Hematopoietic multipotent progenitor cell treated with erythropoietin and hydrocortisone succinate and interleukin-3 and kit ligand, for 8 days (in vitro differentiated cells): ENCODE measurements at regions not wholly inside any gene's neighbourhood (a gene's known extent, or its start where the extent isn't known, plus 50 kb on each side); places are given as distances from the start of the nearest gene placed in this dataset.

Experiments used
- DNase-seq: peaks from one replicate; pipeline ENCODE4 v3.0.0-alpha.2; 2015

DNA sequence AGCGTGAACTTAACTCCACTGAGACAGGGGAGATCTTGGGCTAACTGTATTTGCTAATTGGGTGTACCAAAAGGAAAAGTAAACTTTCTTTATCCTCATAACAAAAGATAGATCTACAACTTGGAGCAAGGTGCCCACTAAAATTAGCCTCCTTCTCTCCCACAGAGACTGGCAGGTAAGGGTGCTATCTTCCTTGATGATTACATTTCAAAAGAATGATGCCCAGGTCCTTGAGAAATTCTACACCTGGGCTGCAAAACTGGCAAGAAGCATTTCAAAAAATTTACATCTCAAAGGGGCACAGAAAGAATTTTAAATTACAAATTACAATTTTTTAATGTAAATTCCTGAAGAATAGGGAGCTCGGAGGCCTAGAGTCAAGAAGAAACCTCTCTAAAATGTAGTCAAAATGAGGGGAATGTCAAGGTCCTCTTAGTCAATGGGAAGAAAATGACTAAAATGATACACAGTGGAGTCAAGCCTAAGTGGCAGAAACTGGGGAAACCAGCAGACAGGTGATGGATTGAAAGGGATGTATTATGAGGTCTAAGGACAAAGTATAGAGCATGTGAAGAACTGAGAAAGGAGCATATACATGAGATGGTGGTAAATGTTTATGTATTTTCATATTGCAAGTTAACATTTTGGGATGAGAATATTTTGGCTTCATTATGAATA, 348.3 kb upstream of the TUSC1 start:
- DNase-seq, result no peak

DNA sequence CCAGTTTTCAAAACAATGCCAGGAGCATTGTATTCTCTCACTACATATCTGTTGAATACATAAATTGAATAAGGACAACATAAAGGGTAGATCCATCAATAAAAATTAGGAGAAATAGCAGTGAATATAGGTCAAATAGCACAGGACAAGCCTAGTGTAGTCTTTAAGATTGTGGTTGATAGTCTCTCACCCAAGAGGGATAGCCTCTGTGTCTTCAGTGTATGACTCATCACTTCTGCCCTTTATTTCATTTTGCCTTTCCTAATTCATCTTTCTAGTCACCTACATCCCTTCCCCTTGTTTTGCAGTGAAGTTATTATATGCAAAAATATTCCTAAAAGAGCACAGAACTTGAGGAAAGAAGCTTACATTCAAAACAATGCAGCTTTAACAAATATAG, 335.0 kb upstream of the TUSC1 start:
- DNase-seq, result no peak

GRCh38 chr9:26012797-26013196, 334.6 kb upstream of the TUSC1 start:
- DNase-seq, result no peak

DNA sequence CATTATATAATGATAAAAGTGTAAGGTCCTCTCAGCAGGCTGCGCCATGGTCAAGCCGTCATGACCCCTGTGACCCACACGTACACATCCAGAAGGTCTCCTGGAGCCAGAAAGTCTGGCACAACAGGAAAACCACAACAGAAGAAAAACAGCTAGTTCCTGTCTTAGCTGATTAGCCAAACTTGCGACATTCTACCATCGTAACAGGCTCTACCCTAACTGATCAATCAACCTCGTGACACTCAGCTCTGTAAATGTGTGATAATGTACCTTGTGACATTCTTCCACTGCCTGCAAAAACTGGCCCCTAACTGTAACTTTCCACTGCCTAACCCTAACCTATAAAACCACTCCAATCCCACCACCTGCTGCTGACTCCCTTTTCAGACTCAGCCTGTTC, 316.4 kb upstream of the TUSC1 start:
- DNase-seq, result peak; percentile 4

- no peak for DNase-seq
These were observed 312.1 kb upstream of the TUSC1 start for GRCh38 chr9:25990376-25990775.

- no peak for DNase-seq
These were observed 297.4 kb upstream of the TUSC1 start for GRCh38 chr9:25975667-25976066.

DNA sequence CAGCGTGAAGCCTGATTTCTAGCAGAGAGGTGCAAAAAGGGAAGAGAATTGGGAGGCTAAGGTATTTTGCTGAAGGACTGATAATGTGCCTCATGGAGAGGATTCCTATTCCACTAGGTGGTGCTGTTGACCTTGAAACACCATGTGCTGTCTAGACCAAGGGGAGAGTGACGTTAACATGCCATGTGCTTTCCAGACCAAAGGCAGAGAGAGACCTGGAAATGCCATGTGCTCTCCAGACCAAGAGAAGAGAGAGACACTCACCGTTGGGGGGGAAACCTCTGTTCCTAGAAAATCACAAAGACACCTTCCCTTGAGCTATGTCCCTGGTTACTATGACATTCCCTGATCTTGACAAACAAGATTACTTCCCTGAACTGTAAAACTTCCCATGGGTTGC, 286.0 kb upstream of the TUSC1 start:
- peak; percentile 68 for DNase-seq

DNA sequence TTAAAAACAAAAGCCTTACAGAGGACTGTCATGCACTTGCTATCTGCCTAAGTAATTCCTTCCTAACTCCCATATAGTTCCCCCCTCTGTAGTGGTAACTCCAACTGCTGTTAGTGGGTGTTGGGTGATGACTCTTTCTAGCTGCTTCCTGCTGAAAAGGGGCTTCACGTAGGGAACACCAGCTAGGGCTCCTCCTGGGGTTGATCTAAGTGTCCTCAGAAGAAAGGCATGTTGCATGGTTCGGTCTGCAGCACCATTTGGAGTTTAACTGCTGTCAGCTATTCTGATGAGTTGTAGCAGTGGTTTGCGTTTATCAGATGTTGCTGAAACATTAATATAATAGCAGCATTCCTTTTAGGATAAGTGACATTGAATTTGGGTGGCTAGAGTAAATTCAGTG, 281.9 kb upstream of the TUSC1 start:
- no peak for DNase-seq

DNA sequence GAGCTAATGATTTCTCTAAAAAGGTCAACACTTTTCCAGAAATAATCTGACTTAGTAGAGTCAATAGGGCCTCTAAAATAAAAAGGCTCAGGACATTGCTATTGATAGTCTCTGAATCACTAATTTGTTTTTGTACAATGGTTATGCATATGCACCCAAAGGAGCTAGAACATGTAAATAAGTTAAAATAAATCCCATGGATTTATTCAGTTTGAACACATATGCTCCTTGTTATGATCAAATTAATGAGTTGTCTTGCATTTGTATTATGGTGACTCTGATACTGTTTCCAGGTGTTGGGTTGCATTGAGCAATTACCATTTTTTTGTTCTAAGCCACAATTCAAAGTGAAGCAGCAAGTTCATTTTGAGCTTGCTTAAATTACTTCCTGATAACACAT, 276.0 kb upstream of the TUSC1 start:
- no peak for DNase-seq

DNA sequence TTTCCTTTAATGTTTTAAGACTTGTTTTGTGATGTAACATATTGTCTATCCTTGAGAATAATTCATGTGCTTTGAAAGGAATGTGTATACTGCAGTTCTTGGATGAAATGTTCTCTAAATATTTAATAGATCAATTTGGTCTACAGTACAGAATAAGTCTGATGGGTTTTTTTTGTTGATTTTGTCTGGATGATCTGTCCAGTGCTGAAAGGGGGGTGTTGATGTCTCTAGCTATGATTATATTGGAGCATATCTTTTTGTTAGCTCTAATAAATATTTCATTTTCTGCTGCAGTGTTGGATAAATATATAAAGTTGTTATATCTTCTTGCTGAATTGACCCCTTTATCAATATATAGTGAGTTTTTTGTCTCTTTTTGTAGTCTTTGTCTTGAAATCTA, 269.9 kb upstream of the TUSC1 start:
- DNase-seq, result no peak

GRCh38 chr9:25939126-25939525, 260.9 kb upstream of the TUSC1 start:
- DNase-seq, result no peak

GRCh38 chr9:25936031-25936430, 257.8 kb upstream of the TUSC1 start:
- DNase-seq, result no peak

GRCh38 chr9:25935188-25935587, 256.9 kb upstream of the TUSC1 start:
- DNase-seq, result no peak

GRCh38 chr9:25918761-25919160, 240.5 kb upstream of the TUSC1 start:
- DNase-seq, result no peak

DNA sequence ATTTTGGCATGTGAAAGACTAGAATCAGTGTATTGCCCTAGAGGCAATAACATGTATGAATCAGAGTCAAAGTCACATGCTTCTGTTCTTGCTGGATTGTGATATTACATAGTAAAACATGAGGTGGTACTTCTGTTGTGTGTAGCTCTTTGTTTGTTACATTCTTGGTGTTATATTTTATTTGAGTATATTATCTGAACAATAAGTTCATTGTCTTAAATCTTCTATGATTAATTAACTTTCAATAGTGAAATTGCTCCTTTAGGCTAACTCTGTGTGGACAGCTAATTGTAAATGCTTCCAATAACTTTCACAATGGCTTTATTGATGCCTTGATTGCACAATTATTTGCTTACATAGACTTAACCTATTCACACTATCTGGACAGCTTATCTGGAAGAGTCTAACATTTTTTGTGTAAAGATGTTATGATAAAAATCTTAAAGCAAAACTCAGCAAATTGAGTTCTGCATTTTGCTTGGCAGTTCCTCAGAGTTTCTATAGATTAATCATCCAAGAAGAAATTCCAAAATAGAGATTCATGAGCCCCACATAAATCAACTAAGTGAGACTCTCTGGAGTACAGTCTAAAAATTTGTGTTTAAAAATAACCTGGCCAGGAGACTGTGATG, 239.6 kb upstream of the TUSC1 start:
- no peak for DNase-seq

DNA sequence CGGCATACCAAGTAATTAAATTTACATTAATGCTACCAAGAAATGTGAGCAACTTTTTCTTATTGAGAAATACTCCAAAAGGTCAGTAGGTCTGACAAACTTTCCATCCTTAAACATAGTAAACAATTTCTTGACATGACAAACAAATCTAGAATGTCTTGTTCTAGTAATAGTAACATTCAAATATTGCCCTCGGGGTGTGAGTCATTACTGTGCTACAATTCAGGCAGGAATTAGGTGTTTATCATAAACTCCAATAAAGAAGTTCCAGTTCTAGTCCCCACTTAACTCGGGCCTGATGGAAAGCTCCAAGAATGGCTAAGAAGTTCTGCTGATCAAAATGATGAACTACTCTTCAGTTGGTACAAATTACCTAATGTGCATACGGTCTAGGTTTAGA, 235.6 kb upstream of the TUSC1 start:
- DNase-seq, result no peak

- DNase-seq, result no peak
These were observed 226.5 kb upstream of the TUSC1 start for GRCh38 chr9:25904701-25905100.

- DNase-seq, result no peak
These were observed 213.3 kb upstream of the TUSC1 start for GRCh38 chr9:25891527-25891926.

DNA sequence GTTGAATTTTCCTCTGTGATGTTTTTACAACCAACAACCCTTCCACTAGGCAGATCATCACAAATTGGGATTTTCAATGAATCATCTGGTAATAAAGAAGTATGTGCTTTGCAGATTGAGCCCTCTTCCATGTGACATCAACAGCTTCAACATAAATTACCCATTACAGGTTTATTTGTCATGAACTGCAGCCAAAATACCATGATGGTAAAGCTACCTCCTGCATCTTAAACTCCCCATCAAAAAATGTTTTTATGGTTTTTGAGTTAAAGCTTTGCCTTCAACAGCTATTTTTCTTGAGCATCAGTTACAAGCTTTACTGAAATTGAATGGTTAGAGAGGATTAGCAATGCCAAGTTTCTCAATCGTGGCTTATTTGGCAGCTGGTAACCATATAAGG, 211.4 kb upstream of the TUSC1 start:
- no peak for DNase-seq

DNA sequence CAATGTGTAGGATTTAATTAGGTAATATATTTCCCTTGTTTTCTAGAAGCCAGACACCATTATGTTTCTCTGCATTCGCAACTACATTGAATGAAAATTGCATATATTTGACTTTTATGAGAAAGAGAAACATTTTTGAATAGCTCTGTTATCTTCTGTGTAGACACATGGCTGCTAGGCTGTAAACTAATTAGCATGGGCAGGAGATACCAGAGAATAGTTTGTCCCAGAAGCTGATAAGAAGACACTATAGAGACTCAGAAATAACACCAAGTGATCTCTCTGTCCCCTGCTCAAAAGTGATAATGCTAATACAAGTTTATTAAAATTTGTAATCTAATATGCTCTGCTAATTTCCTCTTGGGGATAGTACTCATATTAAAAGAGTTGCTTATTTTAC, 198.0 kb upstream of the TUSC1 start:
- no peak for DNase-seq

- DNase-seq, result no peak
These were observed 186.3 kb upstream of the TUSC1 start for GRCh38 chr9:25864509-25864908.

DNA sequence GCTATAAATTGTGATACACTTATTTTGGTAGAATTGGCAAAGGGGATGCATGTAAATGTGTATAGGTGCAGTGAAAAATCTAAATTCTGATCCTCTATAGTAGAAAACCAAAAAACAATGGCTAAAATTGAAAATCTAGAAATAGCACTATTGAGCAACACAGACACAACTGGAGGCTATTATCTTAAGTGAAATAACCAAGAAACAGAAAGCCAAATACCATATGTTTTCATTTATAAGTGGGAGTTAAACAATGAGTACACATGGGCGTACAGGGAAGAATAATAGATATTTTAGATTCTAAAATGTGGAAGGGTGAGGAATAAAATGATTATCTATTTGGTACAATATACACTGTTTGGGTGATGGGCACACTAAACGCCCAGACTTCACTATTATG, 183.2 kb upstream of the TUSC1 start:
- no peak for DNase-seq

DNA sequence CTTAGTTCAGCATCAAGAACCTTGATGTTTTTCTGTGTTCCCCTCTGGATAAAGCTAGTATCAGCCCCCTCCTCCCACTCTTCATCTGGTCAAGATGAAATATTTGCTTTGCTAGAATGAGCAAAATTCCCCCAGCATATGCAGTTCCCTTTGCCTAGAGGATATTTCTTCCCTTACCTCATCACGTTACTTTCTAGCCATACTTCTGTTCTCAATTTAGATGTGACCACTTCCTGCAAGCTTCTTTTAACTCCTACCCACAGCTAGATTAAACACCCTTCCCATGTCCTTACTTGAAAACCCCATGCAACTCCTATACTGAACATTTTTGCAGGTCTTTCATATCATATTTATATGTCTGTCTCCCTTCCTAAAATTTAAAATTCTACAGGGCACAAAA, 178.9 kb upstream of the TUSC1 start:
- DNase-seq, result no peak

DNA sequence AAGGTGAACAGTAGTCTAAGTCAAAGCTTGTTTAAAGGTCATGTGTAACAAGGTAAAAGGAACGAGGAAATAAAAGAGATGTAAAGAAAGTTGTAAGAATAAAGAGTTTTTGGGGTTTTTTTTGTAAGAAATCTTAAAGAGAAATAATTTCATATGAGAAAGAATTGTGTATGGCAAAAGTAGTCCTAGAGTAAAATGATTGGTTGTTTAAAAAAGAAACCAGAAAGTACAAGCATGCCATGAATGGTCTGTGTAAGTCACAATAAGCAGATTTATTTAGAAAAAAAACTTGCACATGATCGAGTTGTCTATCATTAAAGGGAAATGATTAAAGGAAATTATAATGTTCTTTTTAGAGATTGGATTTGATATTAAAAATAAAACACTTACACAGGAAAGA, 172.6 kb upstream of the TUSC1 start:
- no peak for DNase-seq

DNA sequence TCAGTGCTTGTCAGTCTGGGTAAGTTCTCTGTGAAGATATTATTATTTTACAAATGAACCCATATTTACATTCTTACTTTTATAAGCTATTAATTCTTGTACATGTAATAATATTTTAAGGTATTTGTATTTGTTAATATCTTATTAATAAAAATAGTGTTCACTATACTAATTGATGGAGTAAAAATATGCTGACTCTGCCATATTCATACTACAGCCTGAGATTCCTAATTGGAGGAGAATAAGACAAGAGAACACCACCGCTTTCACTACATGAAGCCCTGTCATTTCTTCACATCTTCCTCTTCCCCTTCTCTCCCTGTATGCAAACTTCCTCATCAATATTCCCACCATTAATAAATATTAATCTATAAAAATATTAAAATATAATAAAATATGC, 167.6 kb upstream of the TUSC1 start:
- DNase-seq, result no peak
